ENCODE measurements at regions not wholly inside any gene's neighbourhood (a gene's known extent, or its start where the extent isn't known, plus 50 kb on each side); places are given as distances from the start of the nearest gene placed in this dataset.

DNA sequence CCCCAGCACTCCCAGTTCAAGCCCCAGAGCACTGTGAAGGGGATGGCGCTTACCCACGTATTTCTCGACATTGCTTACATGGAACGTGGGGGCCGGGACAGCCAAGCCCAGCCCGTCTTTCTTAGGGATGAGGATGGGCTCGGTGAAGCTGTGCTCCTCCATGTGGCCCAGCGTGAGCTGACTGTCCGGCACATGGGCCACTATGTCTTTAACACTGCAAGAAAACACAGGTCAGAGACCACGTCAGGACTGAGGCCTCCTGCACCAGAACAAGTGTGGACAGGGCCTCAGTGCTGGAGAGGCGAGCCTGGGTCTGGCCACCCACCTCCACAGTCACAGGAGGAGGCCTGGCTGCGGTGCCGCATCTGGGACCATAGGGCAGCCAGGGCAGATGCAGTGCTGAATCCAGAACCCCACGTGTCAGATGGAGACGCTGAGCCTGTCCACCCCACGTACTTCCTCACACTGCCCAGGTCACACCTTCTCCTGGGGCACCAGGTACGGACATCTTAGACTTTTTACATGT lies 125.2 kb downstream of the TUBA3C start:
- Histone ChIP-seq H3K9me3 (ENCODE audit: control insufficient read depth, low read depth, low read length) (peaks cover 99% of the 10 kb centered on the region), H4K5ac (ENCODE audit: insufficient read length, low read depth, low read length) (no peak overlapping the region), H3K4me2 (ENCODE audit: insufficient read depth, insufficient read length, low read length) (no peak overlapping the region), H3K23ac (ENCODE audit: insufficient read length, low read depth, low read length) (no peak overlapping the region), H2BK20ac (ENCODE audit: low read depth, low read length, poor library complexity, severe bottlenecking) (no peak overlapping the region), H3K56ac (ENCODE audit: insufficient read length, low read depth, low read length) (no peak overlapping the region), H2AFZ (ENCODE audit: low read length) (no peak overlapping the region), H3T11ph (ENCODE audit: low read length) (no peak overlapping the region), H4K8ac (replicated peaks; ENCODE audit: insufficient read length, low read depth, low read length) (no peak overlapping the region), H2BK120ac (ENCODE audit: low read depth, low read length, poor library complexity, severe bottlenecking) (no peak overlapping the region), H3K23me2 (ENCODE audit: insufficient read length, low read depth, low read length, poor library complexity, severe bottlenecking) (no peaks in the 10 kb centered on the region), H2BK12ac (ENCODE audit: insufficient read length, low read depth, low read length) (no peak overlapping the region), H3K27ac (ENCODE audit: insufficient read length, low read depth, low read length) (no peak overlapping the region), H4K20me1 (ENCODE audit: control insufficient read depth, insufficient read depth, insufficient read length) (no peaks in the 10 kb centered on the region), H3K18ac (ENCODE audit: insufficient read length, low read depth, low read length) (no peak overlapping the region), H3K4me1 (ENCODE audit: insufficient read depth, low read length) (no peaks in the 10 kb centered on the region), H3K79me1 (ENCODE audit: insufficient read depth, low read depth, low read length, poor library complexity, severe bottlenecking) (no peaks in the 10 kb centered on the region), H4K91ac (ENCODE audit: insufficient read length, low read depth, low read length) (no peak overlapping the region), H2BK15ac (ENCODE audit: low read depth, low read length) (no peak overlapping the region), H3K27me3 (ENCODE audit: insufficient read depth, low read length) (no peaks in the 10 kb centered on the region), H3K14ac (ENCODE audit: insufficient read depth, low read length) (no peak overlapping the region), H2AK5ac (ENCODE audit: insufficient read length, low read length) (no peak overlapping the region), H3K4ac (ENCODE audit: low read depth, low read length) (no peak overlapping the region), H3K9ac (ENCODE audit: extremely low read depth, insufficient read length, low read length) (no peak overlapping the region), H2BK5ac (ENCODE audit: insufficient read length, low read length) (no peak overlapping the region), H3K79me2 (ENCODE audit: insufficient read depth, low read length) (no peaks in the 10 kb centered on the region)
- no peak overlapping the region for H3K4me3 Mint-ChIP-seq
- peaks cover 2% of the 10 kb centered on the region for H3K27me3 Mint-ChIP-seq (ENCODE audit: low read depth)
- no peak overlapping the region for H3K27ac Mint-ChIP-seq
- TF ChIP-seq, protein P1, sequence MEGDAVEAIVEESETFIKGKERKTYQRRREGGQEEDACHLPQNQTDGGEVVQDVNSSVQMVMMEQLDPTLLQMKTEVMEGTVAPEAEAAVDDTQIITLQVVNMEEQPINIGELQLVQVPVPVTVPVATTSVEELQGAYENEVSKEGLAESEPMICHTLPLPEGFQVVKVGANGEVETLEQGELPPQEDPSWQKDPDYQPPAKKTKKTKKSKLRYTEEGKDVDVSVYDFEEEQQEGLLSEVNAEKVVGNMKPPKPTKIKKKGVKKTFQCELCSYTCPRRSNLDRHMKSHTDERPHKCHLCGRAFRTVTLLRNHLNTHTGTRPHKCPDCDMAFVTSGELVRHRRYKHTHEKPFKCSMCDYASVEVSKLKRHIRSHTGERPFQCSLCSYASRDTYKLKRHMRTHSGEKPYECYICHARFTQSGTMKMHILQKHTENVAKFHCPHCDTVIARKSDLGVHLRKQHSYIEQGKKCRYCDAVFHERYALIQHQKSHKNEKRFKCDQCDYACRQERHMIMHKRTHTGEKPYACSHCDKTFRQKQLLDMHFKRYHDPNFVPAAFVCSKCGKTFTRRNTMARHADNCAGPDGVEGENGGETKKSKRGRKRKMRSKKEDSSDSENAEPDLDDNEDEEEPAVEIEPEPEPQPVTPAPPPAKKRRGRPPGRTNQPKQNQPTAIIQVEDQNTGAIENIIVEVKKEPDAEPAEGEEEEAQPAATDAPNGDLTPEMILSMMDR (conservative IDR thresholded peaks at IDR 0.05), result no peak
- WGBS (ENCODE audit: extremely low coverage, insufficient read length, low lambda C conversion rate), result no CpG with 5 or more reads among the region's 17 CpGs
- peaks cover 98 to 100% of the 10 kb centered on the region in 2 experiments for H3K9me3 Mint-ChIP-seq
- H3K4me1 Mint-ChIP-seq, result no peaks in the 10 kb centered on the region
- peaks cover 15 to 28% (median 21%) of the 10 kb centered on the region in 3 experiments; a peak in 6 of 7 replicates for H3K36me3 Mint-ChIP-seq (ENCODE audit: insufficient read depth in 1 of 3, low read depth in 3 of 3)
- DNase-seq, result no peak
